MM.1S (cell line): ENCODE measurements at regions not wholly inside any gene's neighbourhood (a gene's known extent, or its start where the extent isn't known, plus 50 kb on each side); places are given as distances from the start of the nearest gene placed in this dataset.

Experiments
- CTCF ChIP-seq: fragments of 300-600 bp; sonication (generic); IDR thresholded peaks from 2 replicates; pipeline ENCODE4 v1.5.1; 2016; ENCODE audit warnings: antibody characterized with exemption, low read length, mixed read lengths
- EZH2phosphoT487 ChIP-seq: fragments of 300-600 bp; sonication (generic); IDR thresholded peaks from 2 replicates; pipeline ENCODE4 v1.6.1; 2018; ENCODE audit warnings: antibody characterized with exemption, low read length

DNA sequence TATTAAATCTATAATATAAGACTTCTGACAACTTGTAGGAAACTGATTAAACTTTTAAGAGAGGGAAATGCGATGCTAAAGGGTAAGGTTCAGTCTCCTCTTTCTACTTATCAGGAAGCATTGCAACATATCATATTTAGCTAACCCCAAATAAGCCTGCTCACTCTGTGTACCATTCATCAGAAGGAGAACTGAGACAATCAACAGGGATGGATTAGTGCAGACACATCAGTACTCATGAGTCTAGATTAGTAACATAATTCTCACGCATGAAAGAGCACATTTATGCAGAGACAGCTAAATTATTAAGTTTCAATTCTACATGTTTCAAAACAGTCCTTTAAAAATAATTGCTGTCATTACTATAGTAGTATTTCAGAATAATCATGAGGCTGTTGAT lies 354.2 kb upstream of the ZWINT start:
- TF ChIP-seq CTCF: no peak
- no peak for TF ChIP-seq EZH2phosphoT487
